Neural progenitor cell (in vitro differentiated cells): ENCODE measurements at regions not wholly inside any gene's neighbourhood (a gene's known extent, or its start where the extent isn't known, plus 50 kb on each side); places are given as distances from the start of the nearest gene placed in this dataset.

ENCODE experiments used
- DNase-seq: peaks from one replicate; pipeline ENCODE4 v3.0.0-alpha.2; 2016; ENCODE audit warnings: low spot score
- H2AFZ ChIP-seq: fragments of 200-600 bp; sonication (generic); replicated peaks from 2 replicates; pipeline ENCODE4 v1.6.1; 2016; ENCODE audit warnings: antibody characterized with exemption
- H3F3A ChIP-seq: fragments of 200-600 bp; sonication (generic); 2 replicates; pipeline ENCODE4 v1.6.1; 2016; ENCODE audit warnings: antibody characterized with exemption, low read depth
- H3K27ac ChIP-seq: fragments of 200-600 bp; sonication (generic); 2 replicates; pipeline ENCODE4 v1.5.1; 2016; ENCODE audit warnings: mild to moderate bottlenecking
- H3K27me3 ChIP-seq: fragments of 200-600 bp; sonication (generic); 2 replicates; pipeline ENCODE4 v1.6.1; 2016; ENCODE audit warnings: mild to moderate bottlenecking, moderate library complexity
- H3K36me3 ChIP-seq: fragments of 200-600 bp; sonication (generic); 2 replicates; pipeline ENCODE4 v1.5.1; 2016
- H3K4me1 ChIP-seq: fragments of 200-600 bp; sonication (generic); 2 replicates; pipeline ENCODE4 v1.6.1; 2016; ENCODE audit warnings: mixed run types
- H3K4me2 ChIP-seq: fragments of 200-600 bp; sonication (generic); 2 replicates; pipeline ENCODE4 v1.6.1; 2016
- H3K4me3 ChIP-seq: fragments of 200-600 bp; sonication (generic); 2 replicates; pipeline ENCODE4 v1.5.1; 2016
- H3K79me2 ChIP-seq: fragments of 200-600 bp; sonication (generic); 2 replicates; pipeline ENCODE4 v1.6.1; 2016; ENCODE audit warnings: low read depth
- H3K9ac ChIP-seq: fragments of 200-600 bp; sonication (generic); 2 replicates; pipeline ENCODE4 v1.6.1; 2016
- H3K9me3 ChIP-seq: fragments of 200-600 bp; sonication (generic); 2 replicates; pipeline ENCODE4 v1.5.1; 2016; ENCODE audit warnings: low read depth
- H4K20me1 ChIP-seq: fragments of 200-600 bp; sonication (generic); 2 replicates; pipeline ENCODE4 v1.6.1; 2016; ENCODE audit warnings: low read depth
- H3K27ac Mint-ChIP-seq: 3 replicates; pipeline ENCODE4 v1.8.0; 2021; ENCODE audit warnings: mixed read lengths
- H3K27me3 Mint-ChIP-seq: 2 replicates; pipeline ENCODE4 v1.8.0; 2022; ENCODE audit warnings: low read depth, mild to moderate bottlenecking, inconsistent platforms, moderate library complexity, mixed read lengths; ENCODE audit not compliant: insufficient read depth
- H3K36me3 Mint-ChIP-seq: 3 replicates; pipeline ENCODE4 v1.8.0; 2021; ENCODE audit warnings: mixed read lengths
- H3K4me1 Mint-ChIP-seq: 3 replicates; pipeline ENCODE4 v1.8.0; 2021; ENCODE audit warnings: mixed read lengths
- H3K4me3 Mint-ChIP-seq: 3 replicates; pipeline ENCODE4 v1.8.0; 2021; ENCODE audit warnings: mild to moderate bottlenecking, moderate library complexity, mixed read lengths
- H3K9me3 Mint-ChIP-seq: 3 replicates; pipeline ENCODE4 v1.8.0; 2020; ENCODE audit warnings: mixed read lengths
- CTCF ChIP-seq: fragments of 200-600 bp; sonication (generic); IDR thresholded peaks from 2 replicates; pipeline ENCODE4 v1.5.1; 2017; ENCODE audit warnings: antibody characterized with exemption, mild to moderate bottlenecking
- EZH2 ChIP-seq: fragments of 200-600 bp; sonication (generic); IDR thresholded peaks from 2 replicates; pipeline ENCODE4 v1.6.1; 2017; ENCODE audit warnings: antibody characterized with exemption, mild to moderate bottlenecking, moderate library complexity
- EZH2phosphoT487 ChIP-seq: fragments of 200-600 bp; sonication (generic); IDR thresholded peaks from 2 replicates; pipeline ENCODE4 v1.6.1; 2017; ENCODE audit warnings: antibody characterized with exemption

- Histone ChIP-seq H3K4me3 (no peak overlapping the region), H3K27me3 (no peaks in the 10 kb centered on the region), H3K27ac (no peak overlapping the region), H3F3A (no peaks in the 10 kb centered on the region), H2AFZ (no peak overlapping the region), H3K4me2 (no peak overlapping the region), H3K4me1 (no peaks in the 10 kb centered on the region), H3K79me2 (no peaks in the 10 kb centered on the region), H3K36me3 (no peaks in the 10 kb centered on the region), H3K9ac (no peak overlapping the region), H3K9me3 (peaks cover 13% of the 10 kb centered on the region), H4K20me1 (no peaks in the 10 kb centered on the region)
- H3K4me3 Mint-ChIP-seq = no peak overlapping the region
- TF ChIP-seq EZH2phosphoT487 = no peak
- no peak for TF ChIP-seq CTCF
- no peak for TF ChIP-seq EZH2
- H3K27me3 Mint-ChIP-seq = peaks cover 4% of the 10 kb centered on the region
- peaks cover 26% of the 10 kb centered on the region for H3K9me3 Mint-ChIP-seq
- H3K36me3 Mint-ChIP-seq = no peaks in the 10 kb centered on the region
- no peak for DNase-seq
- H3K4me1 Mint-ChIP-seq = peaks cover under 1% of the 10 kb centered on the region
- H3K27ac Mint-ChIP-seq = no peak overlapping the region
These were observed 127.1 kb downstream of the CYSLTR2 start for GRCh38 chr13:48780713-48781341.

- peaks cover 6% of the 10 kb centered on the region for H3K27me3 Mint-ChIP-seq
- DNase-seq = no peak
- H3F3A ChIP-seq = no peaks in the 10 kb centered on the region
- H3K79me2 ChIP-seq = no peaks in the 10 kb centered on the region
- H3K4me2 ChIP-seq = no peak overlapping the region
- no peak overlapping the region for H3K27ac ChIP-seq
- H3K9ac ChIP-seq = no peak overlapping the region
- H3K4me3 ChIP-seq = no peak overlapping the region
- no peaks in the 10 kb centered on the region for H3K27me3 ChIP-seq
- H3K4me1 Mint-ChIP-seq = peaks cover 7% of the 10 kb centered on the region
- H3K9me3 Mint-ChIP-seq = peaks cover 26% of the 10 kb centered on the region
- no peak overlapping the region for H2AFZ ChIP-seq
- no peaks in the 10 kb centered on the region for H4K20me1 ChIP-seq
- no peaks in the 10 kb centered on the region for H3K4me1 ChIP-seq
- no peaks in the 10 kb centered on the region for H3K36me3 Mint-ChIP-seq
- H3K9me3 ChIP-seq = peaks cover 13% of the 10 kb centered on the region
- H3K4me3 Mint-ChIP-seq = no peak overlapping the region
- no peak overlapping the region for H3K27ac Mint-ChIP-seq
- no peak for TF ChIP-seq CTCF
- TF ChIP-seq EZH2 = no peak
- no peak for TF ChIP-seq EZH2phosphoT487
- H3K36me3 ChIP-seq = no peaks in the 10 kb centered on the region
These were observed 128.7 kb downstream of the CYSLTR2 start for GRCh38 chr13:48782429-48782840.

DNA sequence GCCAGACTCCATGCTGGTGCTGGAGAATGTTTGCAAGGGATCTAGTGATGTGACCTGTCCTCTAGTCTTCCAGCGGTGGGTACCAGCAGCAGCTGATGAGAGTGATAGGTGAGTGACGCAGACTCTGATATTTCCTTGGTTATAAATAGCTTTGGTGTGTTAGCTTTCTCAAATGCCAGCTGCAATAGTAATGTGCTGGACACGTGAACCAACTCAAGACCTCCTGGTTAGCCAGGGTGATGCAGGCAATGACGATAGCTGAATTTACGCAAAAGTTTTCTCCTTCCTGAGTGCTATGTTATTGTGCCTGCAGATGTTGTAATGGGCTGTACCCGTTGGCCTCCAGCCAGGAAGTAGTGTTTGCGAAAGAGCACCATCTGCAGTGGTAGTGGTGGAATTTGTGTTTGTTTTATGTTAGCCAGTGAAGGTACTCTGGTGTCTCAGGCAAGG is 129.5 kb downstream of the CYSLTR2 start:
- H3K9me3 ChIP-seq = peaks cover 13% of the 10 kb centered on the region
- DNase-seq = no peak
- H3K4me3 ChIP-seq = no peak overlapping the region
- H3K27ac ChIP-seq = no peak overlapping the region
- H4K20me1 ChIP-seq = no peaks in the 10 kb centered on the region
- TF ChIP-seq EZH2phosphoT487 = no peak
- TF ChIP-seq CTCF = no peak
- no peak for TF ChIP-seq EZH2
- H2AFZ ChIP-seq = no peak overlapping the region
- no peaks in the 10 kb centered on the region for H3K79me2 ChIP-seq
- H3K36me3 ChIP-seq = no peaks in the 10 kb centered on the region
- H3K27me3 ChIP-seq = no peaks in the 10 kb centered on the region
- H3K4me1 ChIP-seq = no peaks in the 10 kb centered on the region
- Mint-ChIP-seq H3K27me3 (peaks cover 4% of the 10 kb centered on the region), H3K4me3 (no peak overlapping the region), H3K4me1 (peaks cover 7% of the 10 kb centered on the region), H3K27ac (peak overlapping the region; percentile 63), H3K9me3 (peaks cover 28% of the 10 kb centered on the region), H3K36me3 (no peaks in the 10 kb centered on the region)
- no peak overlapping the region for H3K4me2 ChIP-seq
- H3F3A ChIP-seq = no peaks in the 10 kb centered on the region
- H3K9ac ChIP-seq = no peak overlapping the region
